GM12875 (cell line): ENCODE measurements at regions not wholly inside any gene's neighbourhood (a gene's known extent, or its start where the extent isn't known, plus 50 kb on each side); places are given as distances from the start of the nearest gene placed in this dataset.

ENCODE experiments used
- H3K4me3 ChIP-seq: one replicate; pipeline ENCODE4 v1.5.1; 2011; ENCODE audit warnings: low read depth, low read length, control low read depth
- CTCF ChIP-seq: IDR thresholded peaks from 2 replicates; pipeline ENCODE4 v1.5.1; 2011; ENCODE audit warnings: low read depth, mild to moderate bottlenecking, control low read depth, inconsistent platforms, low read length, moderate library complexity, borderline replicate concordance; ENCODE audit not compliant: insufficient read depth

GRCh38 chr14:101109981-101110728, 206.6 kb upstream of the RTL1 start:
- H3K4me3 ChIP-seq = no peak overlapping the region
- TF ChIP-seq CTCF = no peak

GRCh38 chr14:101110729-101111619, 207.5 kb upstream of the RTL1 start:
- no peak for TF ChIP-seq CTCF
- H3K4me3 ChIP-seq = no peak overlapping the region

GRCh38 chr14:101111620-101112290, 208.2 kb upstream of the RTL1 start:
- H3K4me3 ChIP-seq = no peak overlapping the region
- no peak for TF ChIP-seq CTCF

- no peak overlapping the region for H3K4me3 ChIP-seq
- TF ChIP-seq CTCF = no peak
Observed at GRCh38 chr14:101112351-101113107, 209.0 kb upstream of the RTL1 start.

GRCh38 chr14:101113108-101113612, 209.6 kb upstream of the RTL1 start:
- TF ChIP-seq CTCF = no peak
- no peak overlapping the region for H3K4me3 ChIP-seq

- H3K4me3 ChIP-seq = no peak overlapping the region
- no peak for TF ChIP-seq CTCF
Observed at GRCh38 chr14:101113835-101114725, 210.6 kb upstream of the RTL1 start.
